ENCODE measurements at regions not wholly inside any gene's neighbourhood (a gene's known extent, or its start where the extent isn't known, plus 50 kb on each side); places are given as distances from the start of the nearest gene placed in this dataset.
"Not testable (repeated sequence)": the region's sequence is repeated elsewhere in the genome, so short reads cannot be mapped to it uniquely, and the experiment has no call there.

- FAIRE-seq = no peak
Measured at GRCh38 chr13:85597790-85598500, 201.3 kb downstream of the SLITRK6 start.

- FAIRE-seq = no peak
Measured at GRCh38 chr13:85592211-85592610, 207.0 kb downstream of the SLITRK6 start.

- no peak for FAIRE-seq
Measured at GRCh38 chr13:85590231-85590931, 208.8 kb downstream of the SLITRK6 start.

- no peak for FAIRE-seq
Measured at GRCh38 chr13:85589021-85589420, 210.2 kb downstream of the SLITRK6 start.

- FAIRE-seq = no peak
Measured at GRCh38 chr13:85588359-85588758, 210.9 kb downstream of the SLITRK6 start.

- FAIRE-seq = no peak
Measured at GRCh38 chr13:85586856-85587255, 212.4 kb downstream of the SLITRK6 start.

GRCh38 chr13:85586422-85586831, 212.8 kb downstream of the SLITRK6 start:
- FAIRE-seq = no peak

GRCh38 chr13:85582890-85583289, 216.3 kb downstream of the SLITRK6 start:
- no peak for FAIRE-seq

- no peak for FAIRE-seq
Measured at GRCh38 chr13:85575110-85575509, 224.1 kb downstream of the SLITRK6 start.

GRCh38 chr13:85567909-85568308, 231.3 kb downstream of the SLITRK6 start:
- no peak for FAIRE-seq

- FAIRE-seq = no peak
Measured at GRCh38 chr13:85565652-85566051, 233.6 kb downstream of the SLITRK6 start.

- FAIRE-seq = no peak
Measured at GRCh38 chr13:85564598-85564997, 234.6 kb downstream of the SLITRK6 start.

GRCh38 chr13:85562282-85562681, 236.9 kb downstream of the SLITRK6 start:
- no peak for FAIRE-seq

- FAIRE-seq = no peak
Measured at GRCh38 chr13:85557691-85558467, 241.3 kb downstream of the SLITRK6 start.

- FAIRE-seq = no peak
Measured at GRCh38 chr13:85551012-85551411, 248.2 kb downstream of the SLITRK6 start.

GRCh38 chr13:85549819-85550218, 249.4 kb downstream of the SLITRK6 start:
- FAIRE-seq = no peak

- FAIRE-seq = not testable (repeated sequence)
Measured at GRCh38 chr13:85548845-85549244, 250.4 kb downstream of the SLITRK6 start.

- no peak for FAIRE-seq
Measured at GRCh38 chr13:85545771-85546170, 253.4 kb downstream of the SLITRK6 start.

- FAIRE-seq = no peak
Measured at GRCh38 chr13:85544756-85545155, 254.5 kb downstream of the SLITRK6 start.

- no peak for FAIRE-seq
Measured at GRCh38 chr13:85543144-85543543, 256.1 kb downstream of the SLITRK6 start.

- FAIRE-seq = no peak
Measured at GRCh38 chr13:85541476-85541875, 257.7 kb downstream of the SLITRK6 start.

- no peak for FAIRE-seq
Measured at GRCh38 chr13:85538957-85539356, 260.3 kb downstream of the SLITRK6 start.

GRCh38 chr13:85537601-85538000, 261.6 kb downstream of the SLITRK6 start:
- no peak for FAIRE-seq

- FAIRE-seq = no peak
Measured at GRCh38 chr13:85536706-85537105, 262.5 kb downstream of the SLITRK6 start.

All from TTC549 (cell line).